CD4-positive, alpha-beta T cell treated with Interleukin-6 at 100 ng/mL for 8 hours (primary cell): ENCODE measurements at regions not wholly inside any gene's neighbourhood (a gene's known extent, or its start where the extent isn't known, plus 50 kb on each side); places are given as distances from the start of the nearest gene placed in this dataset.
A peak's percentile ranks its signal among the peaks of the same experiment; 100 is the strongest.
"Not testable (repeated sequence)": the region's sequence is repeated elsewhere in the genome, so short reads cannot be mapped to it uniquely, and the experiment has no call there.

ENCODE experiments used
- DNase-seq: peaks from one replicate; pipeline ENCODE4 v3.0.0-alpha.2; 2020; ENCODE audit warnings: mixed read lengths, low spot score

DNA sequence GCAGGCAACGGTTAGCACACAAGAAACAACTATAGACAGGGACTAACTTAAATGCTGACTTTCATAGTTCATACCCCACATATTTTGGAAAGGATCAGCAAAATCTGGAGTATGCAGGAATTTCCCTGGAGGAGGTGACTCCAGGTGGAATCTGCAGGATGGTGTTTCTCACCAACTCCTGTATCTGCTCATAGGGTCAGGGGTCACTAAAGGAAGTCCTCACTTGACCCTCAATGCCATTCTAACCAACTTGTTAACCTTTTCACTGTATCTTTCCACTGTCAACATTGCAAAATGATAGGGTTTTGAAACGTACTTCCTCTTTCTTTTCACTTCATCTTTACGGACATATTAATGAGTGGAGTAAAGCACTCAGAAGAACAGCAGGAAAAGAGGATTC lies 207.0 kb upstream of the CXCR4 start:
- no peak for DNase-seq

- DNase-seq, result no peak
These were observed 206.0 kb upstream of the CXCR4 start for GRCh38 chr2:136323935-136324334.

- no peak for DNase-seq
These were observed 205.2 kb upstream of the CXCR4 start for GRCh38 chr2:136323195-136323594.

DNA sequence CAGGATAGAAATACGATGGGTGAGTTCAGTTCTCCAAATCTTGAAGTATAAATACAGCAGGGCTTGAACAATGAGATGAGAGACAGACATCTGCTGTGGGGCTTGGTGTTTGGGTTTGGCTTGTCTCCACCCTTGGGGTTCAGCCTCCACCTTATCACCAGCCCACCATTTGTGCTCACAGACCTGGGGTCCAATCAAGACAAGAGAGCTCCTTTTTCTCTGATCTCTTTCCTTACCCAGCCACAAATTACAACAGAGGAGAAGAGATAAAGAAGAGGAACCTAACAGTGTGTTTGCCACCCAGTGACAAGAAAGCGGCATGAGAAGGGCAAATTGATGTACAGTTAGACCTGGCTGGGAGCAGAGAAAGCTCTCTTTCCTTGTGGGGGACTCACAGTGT lies 204.5 kb upstream of the CXCR4 start:
- no peak for DNase-seq

- no peak for DNase-seq
These were observed 201.7 kb upstream of the CXCR4 start for GRCh38 chr2:136319651-136320050.

- no peak for DNase-seq
These were observed 201.3 kb upstream of the CXCR4 start for GRCh38 chr2:136319237-136319636.

GRCh38 chr2:136314240-136314639 lies 196.3 kb upstream of the CXCR4 start:
- no peak for DNase-seq

DNA sequence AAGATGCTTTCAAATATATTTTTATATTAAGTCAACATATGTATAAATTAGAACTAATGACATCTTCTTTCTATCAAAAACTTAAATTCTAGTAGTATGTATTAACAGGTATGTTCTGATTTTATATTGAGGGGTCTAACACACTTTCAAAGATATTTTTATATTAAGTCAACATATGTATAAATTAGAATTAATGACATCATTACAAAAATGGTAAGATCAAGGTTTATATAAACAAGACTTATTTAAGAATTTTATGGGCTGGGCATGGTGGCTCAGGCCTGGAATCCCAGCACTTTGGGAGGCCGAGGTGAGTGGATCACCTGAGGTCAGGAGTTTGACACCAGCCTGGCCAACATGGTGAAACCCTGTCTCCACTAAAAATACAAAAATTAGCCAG lies 194.6 kb upstream of the CXCR4 start:
- not testable (repeated sequence) for DNase-seq

DNA sequence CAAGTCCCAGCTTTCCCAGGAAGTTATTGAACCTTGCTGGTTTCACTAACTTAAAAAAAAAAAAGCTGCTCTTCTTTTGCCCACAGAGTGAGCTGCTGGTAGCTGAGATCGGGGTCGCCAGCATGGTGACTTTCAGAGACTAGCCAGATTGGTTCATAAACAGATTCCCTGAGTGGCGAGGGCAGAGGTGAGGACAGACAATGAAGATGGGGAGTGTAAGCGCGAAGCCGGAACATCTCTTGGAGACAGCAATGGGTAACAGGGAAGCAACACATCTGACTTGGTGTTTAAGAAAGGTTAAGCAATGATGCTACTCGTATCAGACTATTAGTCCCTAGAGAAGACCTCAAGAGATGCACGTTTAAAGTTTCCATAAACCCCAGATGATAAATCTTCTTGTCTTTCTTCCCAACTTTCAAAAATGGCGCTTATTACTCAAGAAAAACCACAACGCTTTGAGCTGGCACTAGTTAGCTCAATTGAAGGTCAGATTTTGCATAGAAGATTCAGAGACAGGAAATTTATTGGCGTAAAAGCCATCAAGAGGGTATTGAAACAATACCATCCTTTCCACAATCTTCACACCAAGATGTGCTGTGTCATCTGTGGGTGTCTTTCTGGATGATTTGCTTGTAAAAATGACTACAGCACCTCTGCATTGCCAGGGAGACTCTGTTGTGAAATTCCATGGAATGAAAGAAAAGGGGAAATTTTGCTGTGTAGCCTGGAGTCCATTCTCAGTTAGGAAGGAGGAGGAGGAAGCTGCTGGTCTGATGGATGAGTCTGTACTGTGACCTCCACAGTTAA lies 193.1 kb upstream of the CXCR4 start:
- no peak for DNase-seq

- DNase-seq, result no peak
These were observed 192.1 kb upstream of the CXCR4 start for GRCh38 chr2:136310005-136310495.

DNA sequence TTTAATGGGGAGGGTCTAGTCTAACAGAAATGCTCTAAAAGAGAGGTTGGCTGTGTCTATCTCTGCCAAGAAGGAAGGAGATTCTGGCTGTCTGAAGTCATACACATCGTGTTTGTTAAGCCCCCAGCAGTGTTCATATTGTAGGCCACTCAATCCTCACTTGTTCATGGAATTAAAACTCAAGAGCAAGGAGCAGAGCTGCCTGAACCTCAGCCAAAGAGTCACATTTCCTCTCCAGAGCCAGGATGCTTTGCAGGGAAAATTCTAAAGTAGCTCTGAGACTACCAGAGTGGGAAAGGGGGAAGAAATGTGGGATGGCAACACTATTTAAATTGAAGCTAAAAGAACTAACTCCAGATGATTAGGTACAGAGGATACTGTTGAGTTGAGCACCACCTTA lies 190.7 kb upstream of the CXCR4 start:
- no peak for DNase-seq

- DNase-seq, result no peak
These were observed 188.9 kb upstream of the CXCR4 start for GRCh38 chr2:136306836-136307235.

- DNase-seq, result peak; percentile 57
These were observed 187.7 kb upstream of the CXCR4 start for GRCh38 chr2:136305517-136306192.

DNA sequence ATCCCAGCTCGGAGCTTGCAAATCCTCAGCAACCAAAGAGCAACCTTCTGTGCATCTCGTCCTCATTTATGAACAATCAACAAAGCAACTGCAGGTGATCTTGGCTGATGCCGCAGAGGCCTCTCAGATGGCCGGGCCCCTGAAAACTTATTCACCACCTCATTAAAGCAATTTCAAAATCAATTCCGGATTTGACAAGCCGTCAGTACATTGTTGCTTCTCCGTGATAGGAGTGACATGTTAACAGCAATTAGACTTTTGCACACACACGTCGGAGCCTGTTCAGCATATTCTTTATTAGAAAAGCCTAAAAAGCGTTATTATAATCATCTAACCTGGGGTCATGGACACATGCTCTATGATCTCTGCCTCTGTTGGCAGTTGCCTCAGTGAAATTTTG lies 183.1 kb upstream of the CXCR4 start:
- no peak for DNase-seq

- no peak for DNase-seq
These were observed 180.7 kb upstream of the CXCR4 start for GRCh38 chr2:136298631-136299030.

DNA sequence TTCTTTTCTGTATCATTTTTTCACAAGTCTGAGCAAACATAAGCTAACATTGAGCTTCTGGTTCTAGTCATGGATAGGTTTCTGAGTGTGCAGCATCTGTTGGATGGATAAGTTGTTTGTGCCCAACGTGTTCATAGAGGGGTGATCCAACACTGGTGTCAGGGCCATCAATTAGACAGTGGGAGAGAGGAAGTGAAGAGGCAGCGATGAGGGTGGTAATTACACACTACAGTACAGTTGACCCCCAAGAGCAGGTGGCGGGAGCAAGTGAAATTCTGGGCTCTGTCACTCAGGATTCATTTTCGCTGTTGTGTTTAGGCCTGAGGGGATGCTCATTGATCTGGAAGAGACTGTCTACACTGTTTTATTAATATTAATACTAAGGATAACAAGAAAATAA lies 180.0 kb upstream of the CXCR4 start:
- DNase-seq, result no peak

GRCh38 chr2:136297312-136297711 lies 179.4 kb upstream of the CXCR4 start:
- DNase-seq, result no peak

DNA sequence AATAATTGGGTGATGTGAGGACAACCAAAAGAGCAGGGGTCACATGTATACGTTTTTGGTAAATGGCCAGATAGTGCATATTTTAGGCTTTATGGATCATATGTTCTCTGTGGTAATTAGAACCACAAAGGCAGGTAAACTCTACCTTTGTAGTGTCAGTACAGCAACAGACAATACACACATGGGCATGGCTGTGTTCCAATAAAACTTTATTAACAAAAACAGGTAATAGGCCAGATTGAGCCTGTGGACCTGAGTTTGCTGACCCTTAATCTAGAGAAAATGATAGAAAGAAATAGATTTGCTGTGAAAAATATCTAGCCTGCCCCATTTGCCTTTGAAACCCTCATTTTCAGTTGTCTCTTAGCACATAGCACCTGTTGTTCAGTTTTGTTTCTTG lies 177.2 kb upstream of the CXCR4 start:
- DNase-seq, result no peak

GRCh38 chr2:136291871-136292270 lies 173.9 kb upstream of the CXCR4 start:
- no peak for DNase-seq

GRCh38 chr2:136290326-136290725 lies 172.4 kb upstream of the CXCR4 start:
- no peak for DNase-seq

- DNase-seq, result no peak
These were observed 170.3 kb upstream of the CXCR4 start for GRCh38 chr2:136288249-136288648.

GRCh38 chr2:136286423-136286822 lies 168.5 kb upstream of the CXCR4 start:
- no peak for DNase-seq
